Germinal center (tissue), 1 donor: ENCODE measurements at regions not wholly inside any gene's neighbourhood (a gene's known extent, or its start where the extent isn't known, plus 50 kb on each side); places are given as distances from the start of the nearest gene placed in this dataset.
A peak's percentile ranks its signal among the peaks of the same experiment; 100 is the strongest.

Source experiments
- DNase-seq: peaks from one replicate; pipeline ENCODE4 v3.0.0; 2012; ENCODE audit warnings: mixed read lengths, low spot score

DNA sequence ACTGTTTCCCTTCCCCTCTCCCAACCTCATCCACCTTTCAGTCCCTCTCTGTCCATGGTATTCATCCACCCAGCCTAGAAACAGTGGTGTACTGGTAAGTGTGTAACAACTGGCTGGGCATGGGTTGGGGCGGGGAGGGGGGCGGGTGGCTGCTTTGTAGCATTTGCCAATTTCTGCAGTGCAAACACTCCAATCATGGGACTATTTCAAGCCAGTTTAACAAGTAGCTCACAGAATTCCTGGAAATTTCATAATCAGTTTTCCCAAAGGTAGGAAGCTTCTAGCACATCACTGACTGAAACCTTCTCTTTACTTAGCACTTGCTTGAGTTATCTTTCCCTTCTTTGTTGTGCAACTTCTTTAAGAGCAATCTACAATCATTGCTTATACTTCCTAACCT lies 100.8 kb upstream of the WASF3 start:
- no peak for DNase-seq

DNA sequence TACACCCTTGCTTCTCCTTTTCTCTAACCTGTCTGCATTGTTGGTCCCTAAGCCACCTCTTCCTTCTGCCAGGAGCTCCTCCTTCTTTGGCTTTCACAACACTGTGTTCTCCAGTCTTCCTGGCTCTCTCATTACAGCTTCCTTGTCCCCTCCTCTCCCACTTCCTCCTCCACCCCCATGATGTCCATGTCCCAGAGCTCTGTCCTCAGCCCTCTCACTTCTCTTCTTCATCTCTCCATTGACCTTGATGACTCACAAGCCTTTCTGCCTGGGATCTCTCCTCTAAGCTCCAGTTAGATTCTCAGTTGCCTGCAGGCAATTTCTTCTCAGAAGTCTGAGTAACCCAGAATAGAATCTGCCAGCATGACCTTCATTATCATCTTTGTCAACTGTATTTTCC lies 100.3 kb upstream of the WASF3 start:
- no peak for DNase-seq

DNA sequence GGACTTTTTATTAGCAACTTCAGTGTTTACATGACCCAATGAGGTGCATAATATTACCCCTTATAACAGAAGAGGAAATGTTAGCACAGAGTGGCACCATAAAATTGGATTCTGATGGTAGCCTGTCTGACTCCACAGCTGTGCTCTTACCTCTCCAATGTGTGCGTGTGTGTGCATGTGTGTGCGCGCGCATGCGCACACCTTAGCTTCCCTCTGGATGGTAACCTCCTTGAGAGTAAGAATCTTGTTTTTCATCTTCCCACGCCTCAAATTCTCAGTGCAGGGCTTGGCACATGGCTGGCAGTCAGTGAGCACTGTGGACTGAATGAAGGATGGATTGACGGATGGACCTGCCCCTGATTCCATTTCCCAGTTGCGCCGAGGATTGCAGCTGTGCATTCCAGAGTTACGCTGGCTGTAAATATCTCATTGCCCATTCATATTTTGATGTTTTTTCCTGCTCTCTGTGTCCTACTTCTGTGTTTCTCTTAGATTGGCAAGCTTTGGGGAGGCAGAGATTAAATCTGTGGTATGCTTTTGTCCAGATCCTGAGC lies 99.2 kb upstream of the WASF3 start:
- DNase-seq = no peak

DNA sequence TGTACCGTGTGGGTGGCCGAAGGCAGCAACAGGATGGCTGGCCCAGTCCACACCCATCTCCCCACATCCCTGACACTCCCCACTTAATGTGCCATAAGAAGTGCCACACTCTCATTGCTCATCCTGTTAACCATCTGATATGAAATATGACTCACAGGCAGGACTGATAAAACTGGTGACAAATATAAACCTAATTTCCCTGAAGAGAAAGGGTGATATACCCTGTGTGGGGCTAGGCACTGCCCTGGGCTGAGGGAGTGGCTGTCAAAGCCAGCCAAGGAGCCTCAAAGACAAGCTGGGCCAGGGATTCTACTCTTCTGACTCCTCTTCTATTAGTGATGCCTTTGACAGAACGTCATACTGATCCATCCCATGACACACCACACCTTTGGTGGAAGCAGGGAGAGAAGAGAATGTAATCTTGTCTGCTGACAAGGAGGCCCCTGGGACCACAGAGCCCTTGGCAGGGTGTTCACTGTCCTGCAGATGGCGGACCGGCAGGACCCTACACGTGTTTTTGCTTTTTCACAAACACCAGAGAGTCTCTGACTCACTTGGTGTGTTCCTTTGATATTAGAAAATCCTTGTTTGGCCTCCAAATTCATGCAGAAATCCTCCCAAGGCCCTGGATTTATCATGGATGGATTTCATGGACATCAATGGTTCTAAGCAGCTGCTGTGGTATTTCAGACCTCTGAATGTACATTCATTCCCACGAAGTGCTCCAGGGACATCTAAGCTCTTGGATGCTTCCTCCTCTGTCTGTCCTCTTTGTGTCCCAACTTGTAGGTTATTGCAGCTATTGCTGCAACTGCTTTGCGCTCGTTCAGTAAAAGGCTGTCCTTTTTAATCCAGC lies 98.0 kb upstream of the WASF3 start:
- no peak for DNase-seq

DNA sequence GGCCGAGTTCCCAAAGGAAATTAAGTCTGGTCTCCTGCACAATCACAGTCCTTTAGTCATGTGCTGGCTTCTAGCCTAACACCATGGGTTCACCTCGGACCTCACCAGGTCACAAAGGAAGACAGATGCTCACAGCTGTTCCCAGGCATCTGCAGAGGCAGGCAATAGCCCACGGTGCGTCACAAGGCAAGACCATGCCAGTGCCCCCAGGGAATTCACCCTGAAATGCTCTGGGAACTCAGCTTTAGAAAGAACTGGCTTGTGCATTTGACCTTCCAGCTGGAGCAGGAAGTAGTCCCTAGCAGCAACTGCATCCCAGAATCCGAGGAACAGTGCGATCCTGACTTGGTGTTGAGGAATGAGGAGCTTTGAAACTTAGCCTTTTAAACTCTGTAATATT lies 96.8 kb upstream of the WASF3 start:
- DNase-seq = no peak

DNA sequence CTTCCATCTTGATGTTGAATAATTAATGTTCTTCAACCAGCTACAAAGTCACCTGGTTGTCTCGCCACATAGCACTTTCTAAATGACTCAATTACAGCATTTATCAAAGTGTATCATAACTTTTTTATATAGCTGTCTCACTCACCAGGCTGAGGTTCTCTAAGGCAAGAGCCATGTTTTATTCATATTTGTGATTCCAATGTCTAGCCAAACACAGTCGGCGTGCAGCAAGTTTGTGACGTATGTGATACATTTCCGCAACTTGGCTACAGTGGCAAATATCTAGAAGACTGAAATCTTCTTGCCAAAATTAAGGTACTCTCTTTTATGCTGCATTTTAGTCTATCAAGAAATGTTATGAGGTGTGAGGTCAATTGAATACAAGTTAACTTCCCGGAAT lies 94.2 kb upstream of the WASF3 start:
- DNase-seq = no peak

DNA sequence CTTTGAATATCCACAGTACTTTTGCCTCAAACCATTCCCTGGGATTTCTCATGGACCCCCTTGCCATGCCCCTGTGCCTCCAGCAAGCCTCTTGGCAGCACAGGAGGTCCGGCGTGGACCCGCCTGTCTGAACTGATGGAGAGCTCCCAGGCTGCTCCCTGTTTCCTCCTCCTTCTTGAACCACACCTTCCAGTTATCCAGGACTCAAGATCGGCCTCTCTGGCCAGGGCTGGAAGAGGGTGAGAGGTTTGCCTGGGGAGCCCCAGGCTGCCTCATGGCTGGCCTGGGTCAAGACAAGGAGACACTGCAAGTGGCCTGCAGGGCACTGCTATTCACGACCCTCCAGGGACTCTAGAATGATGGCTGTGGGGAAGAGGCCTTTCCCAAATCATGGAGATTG lies 93.6 kb upstream of the WASF3 start:
- no peak for DNase-seq

DNA sequence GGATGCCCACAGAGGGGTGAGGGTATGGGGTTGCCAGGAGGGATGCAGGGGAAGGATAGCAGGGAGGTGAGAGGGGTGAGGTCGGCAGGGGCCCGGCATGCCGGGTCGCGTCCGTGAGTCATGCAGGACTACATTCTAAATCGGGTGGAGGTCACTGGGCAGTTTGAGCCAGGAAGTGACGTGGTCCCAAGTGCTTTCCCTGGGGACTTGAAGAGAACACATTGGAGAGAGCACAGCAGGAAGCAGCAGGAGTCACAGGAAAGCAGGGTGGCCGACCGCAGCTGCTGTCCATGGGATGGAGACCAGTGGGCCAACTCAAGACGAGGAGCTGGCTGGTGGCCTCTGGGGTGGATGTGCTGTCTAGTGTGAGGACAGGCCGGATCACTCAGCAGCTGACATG lies 92.0 kb upstream of the WASF3 start:
- DNase-seq = no peak

DNA sequence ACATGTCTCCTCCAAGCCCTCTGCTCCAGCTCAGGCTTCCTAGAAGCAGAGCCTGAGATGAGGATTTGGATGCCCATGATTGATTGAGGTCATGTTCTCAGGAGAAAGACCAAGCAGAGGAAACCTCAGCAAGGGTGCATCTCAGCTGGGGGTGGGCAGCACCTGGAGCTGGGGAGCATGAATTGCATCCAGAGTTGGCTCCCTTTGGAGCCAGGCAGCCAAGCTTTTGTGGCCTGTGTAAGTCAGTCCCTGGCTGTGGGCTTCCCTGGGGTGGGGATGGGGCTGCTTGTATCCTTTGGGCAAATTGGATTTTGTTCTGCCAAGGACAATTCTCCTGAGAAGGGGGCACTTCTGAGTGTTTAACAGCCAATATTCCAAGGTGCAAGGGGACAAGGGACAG lies 91.5 kb upstream of the WASF3 start:
- DNase-seq = no peak

DNA sequence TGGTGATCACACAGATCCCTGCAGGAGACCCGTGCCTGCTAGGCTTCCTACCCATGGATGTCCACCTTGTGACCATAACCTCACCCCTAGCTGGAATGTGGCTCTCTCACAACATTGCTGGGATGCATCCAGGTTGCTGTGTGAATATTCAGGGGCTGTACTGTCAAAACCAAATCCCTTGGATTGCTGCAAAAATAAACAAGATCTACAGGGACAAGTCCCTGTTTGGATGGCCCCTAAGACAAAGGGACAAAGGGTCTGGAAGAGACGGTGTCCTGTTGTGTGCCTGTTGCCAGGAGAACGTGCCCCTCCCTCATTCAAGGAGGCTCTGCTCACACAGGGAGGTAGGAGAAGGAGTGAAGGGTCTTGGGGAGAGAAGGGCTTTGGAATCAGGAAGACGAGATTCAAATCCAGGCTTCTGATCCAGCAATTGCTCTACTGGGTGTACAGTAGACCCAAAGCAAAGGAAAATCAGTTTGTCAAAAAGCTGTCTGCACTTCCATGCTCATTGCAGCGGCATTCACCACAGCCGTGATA lies 89.2 kb upstream of the WASF3 start:
- no peak for DNase-seq

DNA sequence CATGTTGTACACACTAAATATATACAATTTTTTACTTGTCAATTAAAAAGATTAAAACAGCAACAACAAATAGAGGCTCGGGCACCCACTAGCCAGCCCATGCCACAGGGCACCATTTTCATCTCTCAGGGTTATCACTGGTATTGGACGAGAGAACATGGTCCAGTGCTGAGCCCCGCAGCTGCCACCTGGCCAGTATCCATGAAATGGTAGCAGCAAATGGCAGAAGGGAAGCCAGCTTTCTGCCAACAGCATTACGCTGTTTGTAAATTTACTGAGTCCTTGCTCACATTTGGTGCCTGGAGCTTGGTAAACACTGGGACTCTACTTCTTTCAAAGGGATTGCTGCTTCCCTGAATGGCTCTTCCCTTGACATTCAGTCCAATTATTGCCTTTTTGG lies 87.9 kb upstream of the WASF3 start:
- DNase-seq = no peak

DNA sequence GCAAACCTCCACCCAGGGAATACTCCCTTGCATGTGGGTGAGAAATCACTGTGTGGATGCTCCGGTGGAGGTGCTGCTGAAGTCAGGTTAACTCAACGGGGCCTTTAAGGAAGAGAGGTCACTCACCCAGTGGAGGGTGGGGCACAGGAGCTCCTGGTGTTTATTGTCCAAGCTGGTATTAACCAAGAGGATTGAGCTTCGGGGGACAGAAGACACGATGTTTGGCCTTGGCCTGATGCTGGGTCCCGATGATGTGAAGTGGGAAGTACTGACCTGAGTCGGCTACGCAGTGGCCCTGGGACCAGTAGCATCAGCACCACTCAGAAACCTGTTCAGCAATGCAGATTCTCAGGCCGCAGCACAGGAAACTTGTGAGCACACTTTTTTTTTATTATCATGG lies 85.7 kb upstream of the WASF3 start:
- DNase-seq = no peak

DNA sequence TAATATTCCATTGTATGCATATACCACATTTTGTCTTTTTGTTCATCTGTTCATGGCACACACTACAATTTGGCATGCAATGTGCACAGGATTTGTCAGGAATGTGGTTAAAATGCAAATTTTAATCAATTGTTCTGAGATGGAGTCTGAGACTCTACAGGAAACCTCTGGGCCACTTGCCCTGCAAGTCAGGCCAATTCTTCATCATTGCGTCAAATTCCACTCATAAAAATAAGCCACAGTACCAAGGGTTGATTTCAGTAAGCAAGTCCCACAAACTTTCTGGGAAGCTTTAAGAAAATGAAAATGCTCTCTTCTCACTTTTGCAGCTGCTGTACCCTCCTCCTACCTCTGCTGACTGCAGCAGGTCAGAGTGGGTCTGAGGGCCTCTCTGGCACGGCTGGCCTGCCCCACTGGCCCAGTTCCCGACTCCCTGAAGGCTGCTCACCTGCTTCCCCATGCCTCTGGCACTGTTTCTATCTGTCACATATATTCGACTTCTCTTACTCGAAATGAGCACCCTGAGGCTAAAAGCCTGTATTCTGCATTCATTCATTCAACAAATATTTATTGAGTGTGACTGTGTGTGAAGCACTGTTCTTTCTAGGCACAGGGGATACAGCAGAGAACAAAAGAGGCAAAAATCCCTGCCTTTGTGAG lies 83.8 kb upstream of the WASF3 start:
- DNase-seq = no peak

DNA sequence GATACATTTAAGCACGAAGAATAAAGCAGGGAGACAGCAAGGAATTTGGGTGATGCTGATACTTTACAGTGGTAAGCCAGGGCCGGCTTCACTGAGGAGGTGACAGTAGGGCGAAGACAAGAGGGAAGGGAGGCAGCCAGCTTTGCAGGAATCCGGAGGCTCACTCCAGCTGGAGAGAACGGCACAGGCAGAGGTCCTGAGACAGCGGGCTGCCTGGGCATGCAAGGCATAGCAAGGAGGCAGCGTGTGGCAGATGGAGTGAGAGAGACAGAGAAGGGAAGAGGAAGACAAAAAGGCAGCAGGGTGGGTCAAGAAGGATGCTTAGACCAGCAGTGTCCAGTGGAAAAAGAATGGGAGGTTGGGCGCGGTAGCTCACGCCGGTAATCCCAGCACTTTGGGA lies 83.2 kb upstream of the WASF3 start:
- DNase-seq = no peak

DNA sequence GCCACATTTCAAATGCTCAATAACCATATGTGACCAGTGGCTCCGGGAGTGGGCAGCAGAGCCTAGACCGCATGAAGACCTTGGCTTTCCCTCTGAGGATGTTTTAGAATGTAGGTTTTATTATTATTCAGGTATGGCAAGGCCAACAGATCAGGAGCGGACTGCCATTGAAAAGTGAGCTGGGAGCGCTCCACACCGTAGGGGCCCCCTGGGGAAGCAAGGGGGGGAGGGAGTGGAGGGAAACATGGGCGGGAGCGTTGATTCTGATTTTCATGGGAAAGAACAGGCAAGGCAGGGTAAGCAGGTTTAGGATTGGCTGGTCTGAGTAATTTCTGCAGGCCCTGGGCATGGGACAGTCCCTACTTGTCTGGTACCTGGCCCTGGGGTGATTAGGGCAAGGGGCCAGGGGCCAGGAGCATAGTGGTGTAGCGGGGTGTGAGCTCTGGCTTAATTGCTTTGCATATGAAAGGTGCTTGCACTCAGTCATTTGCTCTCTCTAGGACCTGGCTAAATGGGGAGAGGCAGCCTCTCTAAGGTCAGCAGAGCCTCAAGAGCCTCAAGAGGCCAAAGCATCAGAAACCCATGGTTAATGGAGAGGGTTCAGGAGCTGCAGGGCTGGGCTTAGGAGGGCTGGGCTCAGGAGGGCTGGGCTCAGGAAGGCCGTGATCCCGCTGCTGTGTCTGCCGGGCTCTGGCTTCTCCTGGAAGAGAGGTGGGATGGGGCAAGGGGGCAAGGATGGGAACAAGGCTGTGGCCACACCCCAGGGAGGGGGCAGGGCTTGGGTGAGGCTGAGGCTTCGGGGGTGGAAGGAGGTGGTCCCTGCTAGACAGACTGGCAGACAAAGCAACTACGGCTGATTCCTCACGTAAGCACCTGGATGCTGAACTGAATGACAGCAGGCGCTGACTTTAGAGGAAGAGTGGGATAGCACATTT lies 82.0 kb upstream of the WASF3 start:
- no peak for DNase-seq

DNA sequence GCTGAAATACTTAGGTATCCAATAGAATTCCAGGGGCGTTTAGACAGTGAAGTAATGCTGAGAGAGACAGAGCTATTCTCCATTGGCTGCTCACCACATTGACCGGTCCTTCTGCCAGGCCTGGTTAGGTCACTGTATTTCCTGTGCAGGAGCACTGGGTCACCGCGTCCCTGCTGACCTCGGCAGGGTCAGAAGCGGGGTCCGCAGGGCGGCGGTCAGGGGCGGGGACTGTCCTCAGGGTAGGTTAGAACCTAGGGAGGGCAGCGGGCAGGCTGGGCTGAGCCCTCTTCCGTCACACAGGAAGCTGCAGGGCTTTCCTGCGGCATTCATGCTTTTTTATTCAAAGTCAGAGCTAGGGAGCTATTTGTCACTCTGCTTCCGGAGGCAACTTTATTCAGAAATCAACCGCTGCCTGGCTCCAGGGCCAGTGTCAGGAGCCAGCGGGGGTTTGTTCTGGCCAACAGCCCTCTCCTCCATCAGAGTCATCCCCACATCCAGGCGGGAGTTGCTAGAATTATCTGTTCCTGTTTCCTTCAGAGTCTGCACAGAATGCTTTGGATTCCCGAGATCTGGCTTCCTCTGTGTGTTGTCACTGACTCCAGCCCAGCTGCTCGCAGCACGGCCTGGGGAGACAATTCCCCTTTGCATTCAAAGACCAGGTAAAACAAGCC lies 81.2 kb upstream of the WASF3 start:
- DNase-seq = no peak

DNA sequence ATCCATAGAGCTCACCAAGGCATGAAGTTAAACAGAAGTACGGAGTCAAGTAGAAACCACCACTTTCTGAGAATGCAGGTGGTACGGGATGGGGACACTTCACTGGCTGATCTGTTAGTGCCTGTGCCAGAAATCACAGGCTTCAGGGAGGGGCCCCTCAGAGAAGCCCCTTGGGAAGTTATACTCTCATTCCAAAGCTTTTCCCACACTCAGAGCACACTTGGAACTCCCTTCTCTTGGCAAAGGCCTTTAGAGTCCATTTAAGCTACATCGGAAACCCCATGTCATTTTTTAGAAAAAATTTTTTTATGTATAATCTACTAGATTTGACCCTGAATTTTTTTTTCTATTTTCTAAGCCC lies 80.7 kb upstream of the WASF3 start:
- DNase-seq = no peak

DNA sequence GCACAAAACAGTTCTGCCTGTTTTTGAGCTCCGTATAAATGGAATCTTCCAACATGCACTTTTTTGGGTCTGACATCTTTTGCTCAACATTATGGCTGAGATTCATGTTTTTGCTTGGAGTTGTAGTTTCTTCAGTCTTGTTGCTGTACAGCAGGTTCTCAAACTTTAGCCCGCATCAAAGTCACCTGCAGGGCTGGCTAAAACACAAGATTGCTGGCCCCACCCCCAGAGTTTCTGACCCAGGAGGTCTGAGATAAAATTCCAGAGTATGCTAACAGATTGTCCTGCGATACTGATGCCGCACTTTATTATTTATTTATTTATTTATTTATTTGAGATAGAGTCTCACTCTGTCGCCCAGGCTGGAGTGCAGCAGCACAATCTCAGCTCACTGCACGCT lies 79.8 kb upstream of the WASF3 start:
- no peak for DNase-seq

DNA sequence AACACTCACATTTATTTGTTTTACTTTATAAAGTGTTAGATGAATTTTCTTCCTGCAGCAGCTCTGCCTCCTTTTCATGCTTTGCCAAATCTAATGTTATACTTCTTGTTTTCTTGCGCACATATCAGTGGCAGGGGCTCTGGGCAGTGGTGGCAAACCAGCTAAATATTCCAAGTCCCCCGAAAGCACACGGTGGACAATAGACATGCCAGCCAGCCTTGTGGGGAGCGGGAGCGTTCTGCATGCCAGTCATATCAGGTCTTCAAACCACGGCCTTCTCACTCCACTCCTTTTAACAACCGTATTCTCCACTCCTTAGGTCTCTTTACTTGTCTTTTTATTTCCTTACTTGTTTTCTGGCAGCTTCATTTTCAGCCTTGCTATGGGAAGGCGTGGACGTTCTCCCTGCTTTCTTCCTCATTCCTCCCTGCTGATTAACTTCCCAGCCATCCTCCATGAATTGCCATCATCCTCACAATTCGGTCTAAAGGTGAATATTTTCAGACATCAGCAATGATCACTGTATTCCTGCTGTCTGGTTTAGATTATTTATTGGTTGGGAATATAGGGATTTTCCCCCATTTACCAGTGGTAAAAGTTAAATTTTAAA lies 77.1 kb upstream of the WASF3 start:
- no peak for DNase-seq

DNA sequence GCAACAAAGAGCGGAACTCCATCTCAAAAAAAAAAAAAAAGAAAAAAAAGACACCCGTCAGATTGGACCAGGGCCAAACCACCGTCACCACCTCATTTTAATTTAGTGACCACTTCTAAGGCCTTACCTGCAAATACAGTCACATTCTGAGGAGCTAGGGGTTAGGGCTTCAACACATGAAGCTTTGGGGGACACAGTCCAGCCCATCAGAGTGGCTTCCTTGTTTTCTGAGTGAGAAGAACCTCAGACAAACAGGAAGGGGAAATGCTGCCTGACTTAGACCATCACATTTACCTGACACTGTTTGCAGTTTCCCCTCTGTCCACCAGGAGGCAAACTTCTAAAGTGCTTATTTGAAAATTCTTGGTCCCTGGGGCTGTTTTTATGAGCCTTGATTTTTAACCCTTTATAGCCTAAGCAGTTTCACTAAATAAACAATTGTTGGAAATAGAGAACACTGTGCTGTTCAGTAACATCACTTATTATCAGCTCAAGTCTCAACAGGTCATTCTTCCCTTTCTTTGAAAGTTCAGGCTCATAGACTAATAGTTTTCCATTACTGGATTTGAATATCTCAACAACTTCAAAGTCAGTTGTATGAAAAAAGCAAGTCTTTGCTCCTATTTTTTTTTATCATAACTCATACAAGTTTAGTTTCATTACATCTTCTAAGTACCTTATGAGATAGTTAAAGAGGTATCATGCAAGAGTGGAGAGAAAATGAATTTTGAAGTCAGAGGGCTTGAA lies 74.9 kb upstream of the WASF3 start:
- DNase-seq = peak; percentile 83

DNA sequence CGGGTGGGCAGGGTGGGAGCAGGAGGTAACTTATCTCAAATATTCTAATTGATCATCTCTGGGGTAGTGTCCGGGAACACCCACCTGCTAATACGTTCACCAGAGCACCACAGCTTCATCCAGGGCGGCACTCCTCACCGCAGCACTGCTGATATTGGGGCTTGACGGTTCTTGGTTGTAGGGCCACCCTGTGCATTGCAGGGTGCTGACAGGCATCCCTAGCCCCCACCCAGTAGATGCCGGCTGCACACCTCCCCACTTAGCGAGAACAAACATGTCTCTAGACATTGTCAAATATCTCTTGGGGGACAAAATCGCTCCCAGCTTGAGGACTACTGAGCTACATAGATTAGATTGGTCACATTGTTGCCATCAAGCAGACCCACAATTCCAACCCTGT lies 73.9 kb upstream of the WASF3 start:
- no peak for DNase-seq
